Tibial nerve (tissue), 4 donors: ENCODE measurements at regions not wholly inside any gene's neighbourhood (a gene's known extent, or its start where the extent isn't known, plus 50 kb on each side); places are given as distances from the start of the nearest gene placed in this dataset.

ENCODE experiments used
- DNase-seq, 2 donors: peaks; one replicate each; pipeline ENCODE4 v3.0.0-alpha.2; 2019; ENCODE audit warnings: low spot score in 2 of 2
- H3K27ac ChIP-seq, 4 donors: fragments of 200-600 bp; sonication (generic) in 3 of 4; one replicate each; pipeline ENCODE4 v1.5.1; 2017 to 2019; ENCODE audit warnings: mild to moderate bottlenecking in 1 of 4
- H3K27me3 ChIP-seq, 2 donors: fragments of 200-600 bp; sonication (generic) in 1 of 2; one replicate each; pipeline versions ENCODE4 v1.5.1 to v1.6.0; 2017 to 2019
- H3K36me3 ChIP-seq, 3 donors: fragments of 200-600 bp; sonication (generic); one replicate each; pipeline ENCODE4 v1.5.1; 2018 to 2019
- H3K4me1 ChIP-seq, 4 donors: fragments of 200-600 bp; sonication (generic) in 3 of 4; one replicate each; pipeline ENCODE4 v1.5.1; 2017 to 2019
- H3K4me3 ChIP-seq, 4 donors: fragments of 200-600 bp; sonication (generic) in 3 of 4; one replicate each; pipeline ENCODE4 v1.5.1; 2017 to 2019; ENCODE audit warnings: mild to moderate bottlenecking in 1 of 4, moderate library complexity in 1 of 4
- H3K9me3 ChIP-seq, 4 donors: fragments of 200-600 bp; sonication (generic) in 3 of 4; one replicate each; pipeline ENCODE4 v1.5.1; 2017 to 2019
- EP300 ChIP-seq, 2 donors: sonication (generic); formaldehyde crosslinking; IDR thresholded peaks; one replicate each; pipeline ENCODE4 v1.6.1; 2017; ENCODE audit warnings: antibody characterized with exemption in 2 of 2, mild to moderate bottlenecking in 1 of 2
- POLR2A ChIP-seq, 2 donors: fragments of 450-650 bp; IDR thresholded peaks; one replicate each; pipeline ENCODE4 v1.6.1; 2017; ENCODE audit warnings: antibody characterized with exemption in 2 of 2, mild to moderate bottlenecking in 2 of 2, moderate library complexity in 2 of 2
- WGBS, 2 donors: methylation state at CpG; one replicate each; pipeline ENCODE4 v1.1.5; 2018; 5-methylcytosine and 5-hydroxymethylcytosine counted together
- TF ChIP-seq, protein P1 (sequence below), 5 experiments: fragments of 200-600 bp in 3 of 5; fragments of 450-650 bp in 2 of 5; sonication (generic) in 3 of 5; IDR thresholded peaks; one replicate each; pipeline ENCODE4 v1.5.1; 2016 to 2019; ENCODE audit warnings: antibody characterized with exemption in 5 of 5, mild to moderate bottlenecking in 3 of 5, moderate library complexity in 2 of 5

- Histone ChIP-seq H3K36me3 (no peaks in the 10 kb centered on the region), H3K4me1 (no peaks in the 10 kb centered on the region), H3K9me3 (no peaks in the 10 kb centered on the region), H3K27ac (no peak overlapping the region), H3K27me3 (no peaks in the 10 kb centered on the region), H3K4me3 (no peak overlapping the region)
- no peak for DNase-seq
- no peak for TF ChIP-seq EP300 (IDR thresholded peaks at IDR 0.05)
- TF ChIP-seq, protein P1, sequence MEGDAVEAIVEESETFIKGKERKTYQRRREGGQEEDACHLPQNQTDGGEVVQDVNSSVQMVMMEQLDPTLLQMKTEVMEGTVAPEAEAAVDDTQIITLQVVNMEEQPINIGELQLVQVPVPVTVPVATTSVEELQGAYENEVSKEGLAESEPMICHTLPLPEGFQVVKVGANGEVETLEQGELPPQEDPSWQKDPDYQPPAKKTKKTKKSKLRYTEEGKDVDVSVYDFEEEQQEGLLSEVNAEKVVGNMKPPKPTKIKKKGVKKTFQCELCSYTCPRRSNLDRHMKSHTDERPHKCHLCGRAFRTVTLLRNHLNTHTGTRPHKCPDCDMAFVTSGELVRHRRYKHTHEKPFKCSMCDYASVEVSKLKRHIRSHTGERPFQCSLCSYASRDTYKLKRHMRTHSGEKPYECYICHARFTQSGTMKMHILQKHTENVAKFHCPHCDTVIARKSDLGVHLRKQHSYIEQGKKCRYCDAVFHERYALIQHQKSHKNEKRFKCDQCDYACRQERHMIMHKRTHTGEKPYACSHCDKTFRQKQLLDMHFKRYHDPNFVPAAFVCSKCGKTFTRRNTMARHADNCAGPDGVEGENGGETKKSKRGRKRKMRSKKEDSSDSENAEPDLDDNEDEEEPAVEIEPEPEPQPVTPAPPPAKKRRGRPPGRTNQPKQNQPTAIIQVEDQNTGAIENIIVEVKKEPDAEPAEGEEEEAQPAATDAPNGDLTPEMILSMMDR (IDR thresholded peaks at IDR 0.05) = no peak
- TF ChIP-seq POLR2A (IDR thresholded peaks at IDR 0.05) = no peak
These were observed 806.7 kb upstream of the EPHA6 start for GRCh38 chr3:96007650-96008195.

GRCh38 chr3:96012939-96013338 is 801.5 kb upstream of the EPHA6 start:
- Histone ChIP-seq H3K27ac (no peak overlapping the region), H3K36me3 (no peaks in the 10 kb centered on the region), H3K4me3 (no peak overlapping the region), H3K4me1 (no peaks in the 10 kb centered on the region), H3K27me3 (no peaks in the 10 kb centered on the region), H3K9me3 (no peaks in the 10 kb centered on the region)
- no peak for TF ChIP-seq POLR2A (IDR thresholded peaks at IDR 0.05)
- TF ChIP-seq, protein P1 (IDR thresholded peaks at IDR 0.05) = no peak
- no peak for TF ChIP-seq EP300 (IDR thresholded peaks at IDR 0.05)
- 55 to 59% methylated on average over 2 of the region's 2 CpGs for whole genome bisulfite sequencing, 2 donors
- DNase-seq = no peak

- TF ChIP-seq POLR2A (IDR thresholded peaks at IDR 0.05) (no peak), EP300 (IDR thresholded peaks at IDR 0.05) (no peak)
- TF ChIP-seq, protein P1 (IDR thresholded peaks at IDR 0.05) = no peak
- Histone ChIP-seq H3K4me3 (no peak overlapping the region), H3K36me3 (no peaks in the 10 kb centered on the region), H3K9me3 (peaks cover 0 to 3% (median 0%) of the 10 kb centered on the region in 4 donors), H3K27me3 (no peaks in the 10 kb centered on the region), H3K4me1 (no peaks in the 10 kb centered on the region), H3K27ac (no peak overlapping the region)
- no peak for DNase-seq
- WGBS, 2 donors = 44 to 51% methylated on average over 3 of the region's 3 CpGs
These were observed 796.8 kb upstream of the EPHA6 start for GRCh38 chr3:96017556-96017955.

DNA sequence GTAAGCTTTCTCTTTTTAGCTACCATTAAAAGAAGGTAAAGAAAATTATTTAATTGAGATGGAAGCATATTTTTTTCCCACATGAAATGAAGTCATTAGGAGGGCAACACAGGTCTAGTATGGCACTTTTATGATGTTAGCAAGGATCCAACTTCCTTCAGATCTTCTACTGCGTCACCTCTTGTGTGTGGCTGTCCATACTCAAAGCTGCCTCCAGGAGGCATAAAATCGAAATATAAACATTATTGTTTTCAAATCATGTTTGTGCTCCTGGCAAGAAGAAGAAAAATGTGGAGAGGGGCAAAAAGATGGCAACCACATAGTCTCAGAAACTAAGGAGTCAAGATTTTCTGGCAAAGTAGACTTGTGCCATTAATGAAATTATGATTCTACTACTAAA is 791.7 kb upstream of the EPHA6 start:
- DNase-seq = no peak
- H3K9me3 ChIP-seq = peaks cover 0 to 3% (median 0%) of the 10 kb centered on the region in 4 donors
- 77% methylated on average over 2 of the region's 2 CpGs for WGBS, 2 donors
- no peak overlapping the region for H3K27ac ChIP-seq
- TF ChIP-seq EP300 (IDR thresholded peaks at IDR 0.05) (no peak), POLR2A (IDR thresholded peaks at IDR 0.05) (no peak)
- TF ChIP-seq, protein P1 (IDR thresholded peaks at IDR 0.05) = no peak
- H3K36me3 ChIP-seq = no peaks in the 10 kb centered on the region
- no peak overlapping the region for H3K4me3 ChIP-seq
- no peaks in the 10 kb centered on the region for H3K27me3 ChIP-seq
- H3K4me1 ChIP-seq = no peaks in the 10 kb centered on the region

DNA sequence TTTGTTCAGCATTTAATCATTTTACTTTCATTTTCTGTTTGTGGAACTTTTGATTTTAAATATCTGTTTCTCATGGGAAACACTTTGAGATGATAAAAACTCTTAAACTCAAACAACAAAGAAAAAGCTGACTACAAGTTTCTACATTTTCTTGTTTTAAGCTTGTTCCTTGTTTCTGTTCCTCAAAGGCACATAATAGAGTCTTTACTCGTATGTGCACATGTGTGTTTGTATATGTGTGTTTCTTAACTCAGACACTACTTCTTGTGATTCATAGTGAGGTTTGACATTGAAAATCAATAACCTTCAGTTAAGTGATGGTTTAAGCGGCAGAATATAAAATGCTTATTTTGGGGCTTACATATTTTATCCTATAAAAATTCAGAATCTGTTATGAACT is 786.7 kb upstream of the EPHA6 start:
- 58 to 67% methylated on average over 2 of the region's 2 CpGs for WGBS, 2 donors
- no peak for DNase-seq
- H3K27ac ChIP-seq = no peak overlapping the region
- TF ChIP-seq EP300 (IDR thresholded peaks at IDR 0.05) = no peak
- H3K4me1 ChIP-seq = no peaks in the 10 kb centered on the region
- no peaks in the 10 kb centered on the region for H3K36me3 ChIP-seq
- H3K4me3 ChIP-seq = no peak overlapping the region
- H3K9me3 ChIP-seq = peaks cover 0 to 5% (median 0%) of the 10 kb centered on the region in 4 donors
- H3K27me3 ChIP-seq = no peaks in the 10 kb centered on the region

DNA sequence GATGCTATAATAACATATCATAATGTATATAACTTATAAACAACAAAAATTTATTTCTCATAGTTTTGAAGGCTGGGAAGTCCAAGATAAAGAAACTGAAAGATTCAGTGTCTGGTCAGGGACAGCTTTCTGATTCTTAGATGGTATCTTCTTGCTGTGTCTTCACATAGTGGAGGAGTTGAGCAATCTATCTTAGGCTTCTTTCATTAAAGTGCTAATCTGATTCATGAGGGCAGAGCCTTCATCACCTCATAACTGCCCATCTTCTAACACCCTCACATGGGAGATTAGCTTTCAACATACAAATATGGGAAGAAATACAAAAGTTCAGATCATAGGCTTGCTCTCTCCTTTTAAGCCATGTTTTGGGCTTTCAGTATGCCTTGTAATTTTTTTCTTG is 774.8 kb upstream of the EPHA6 start:
- Histone ChIP-seq H3K4me1 (no peaks in the 10 kb centered on the region), H3K27ac (no peak overlapping the region), H3K36me3 (no peaks in the 10 kb centered on the region), H3K9me3 (no peaks in the 10 kb centered on the region), H3K4me3 (no peak overlapping the region), H3K27me3 (no peaks in the 10 kb centered on the region)
- DNase-seq = no peak
- TF ChIP-seq, protein P1 (IDR thresholded peaks at IDR 0.05) = no peak
